GM18502 (cell line): ENCODE measurements at regions not wholly inside any gene's neighbourhood (a gene's known extent, or its start where the extent isn't known, plus 50 kb on each side); places are given as distances from the start of the nearest gene placed in this dataset.

Experiments used
- ATAC-seq: cut with Tn5 transposase; IDR thresholded peaks from one replicate; pipeline ENCODE4 v1.9.1; 2021; ENCODE audit warnings: mild to moderate bottlenecking; ENCODE audit not compliant: unreplicated experiment, poor library complexity

DNA sequence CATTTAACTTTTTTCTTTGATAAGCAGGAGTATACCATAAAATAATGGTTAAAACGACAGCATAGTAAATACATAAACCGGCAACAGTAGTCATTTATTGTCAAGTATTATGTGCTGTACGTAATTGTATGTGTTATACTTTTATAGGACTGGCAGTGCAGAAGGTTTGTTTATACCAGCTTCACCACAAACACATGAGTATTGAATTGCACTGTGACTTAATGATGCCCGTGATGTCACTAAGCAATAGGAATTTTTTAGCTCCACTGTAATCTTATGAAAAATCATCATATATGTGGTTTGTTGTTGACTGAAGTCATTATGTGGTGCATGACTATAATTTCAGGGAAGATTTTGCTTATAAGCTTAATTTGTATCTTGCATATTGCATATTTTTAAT lies 424.6 kb downstream of the PABPC4L start:
- no peak for ATAC-seq

DNA sequence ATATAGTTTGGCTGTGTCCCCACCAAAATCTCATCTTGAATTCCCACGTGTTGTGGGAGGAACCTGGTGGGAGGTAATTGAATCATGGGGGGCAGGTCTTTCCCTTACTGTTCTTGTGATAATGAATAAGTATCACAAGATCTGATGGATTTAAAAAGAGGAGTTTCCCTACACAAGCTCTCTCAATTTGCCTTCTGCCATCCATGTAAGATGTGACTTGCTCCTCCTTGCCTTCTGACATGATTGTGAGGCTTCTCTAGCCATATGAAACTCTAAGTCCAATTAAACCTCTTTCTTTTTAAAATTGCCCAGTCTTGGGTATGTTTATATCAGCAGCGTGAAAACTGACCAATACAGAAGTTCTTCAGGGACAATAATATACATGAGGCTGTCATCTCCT lies 425.1 kb downstream of the PABPC4L start:
- no peak for ATAC-seq

DNA sequence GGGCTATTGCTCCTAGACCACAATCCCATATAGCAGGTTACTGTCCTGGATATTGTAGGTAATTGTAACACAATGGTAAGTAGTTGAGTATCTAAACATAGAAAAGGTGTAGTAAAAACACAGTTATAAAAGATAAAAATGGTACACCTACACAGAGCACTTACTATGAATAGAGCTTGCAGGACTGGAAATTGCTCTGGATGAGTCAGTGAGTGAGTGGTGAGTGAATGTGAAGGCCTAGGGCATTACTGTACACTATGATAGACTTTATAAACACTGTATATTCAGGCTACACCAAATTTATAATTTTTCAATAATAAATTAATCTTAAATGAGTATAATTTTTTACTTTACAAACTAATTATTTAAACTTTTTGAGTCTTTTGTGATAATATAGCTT lies 425.7 kb downstream of the PABPC4L start:
- ATAC-seq, result no peak

DNA sequence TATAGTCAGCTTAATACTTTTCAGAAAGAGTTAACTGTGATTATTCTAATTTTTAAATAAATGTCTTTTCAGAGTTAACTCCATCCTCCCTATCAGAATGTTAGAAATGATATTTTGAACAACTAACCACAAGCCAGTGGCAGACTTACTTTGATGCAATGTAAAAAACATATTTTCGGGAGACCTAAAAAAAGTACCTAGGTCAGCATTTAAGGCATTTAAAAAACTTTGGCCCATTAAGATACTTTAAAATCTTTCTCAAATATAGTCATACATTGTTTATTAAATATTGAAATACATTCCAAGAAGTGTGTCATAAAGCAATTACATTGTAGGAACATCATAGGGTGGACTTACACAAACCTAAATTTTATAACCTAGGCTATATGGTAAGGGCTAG lies 426.1 kb downstream of the PABPC4L start:
- ATAC-seq, result no peak

DNA sequence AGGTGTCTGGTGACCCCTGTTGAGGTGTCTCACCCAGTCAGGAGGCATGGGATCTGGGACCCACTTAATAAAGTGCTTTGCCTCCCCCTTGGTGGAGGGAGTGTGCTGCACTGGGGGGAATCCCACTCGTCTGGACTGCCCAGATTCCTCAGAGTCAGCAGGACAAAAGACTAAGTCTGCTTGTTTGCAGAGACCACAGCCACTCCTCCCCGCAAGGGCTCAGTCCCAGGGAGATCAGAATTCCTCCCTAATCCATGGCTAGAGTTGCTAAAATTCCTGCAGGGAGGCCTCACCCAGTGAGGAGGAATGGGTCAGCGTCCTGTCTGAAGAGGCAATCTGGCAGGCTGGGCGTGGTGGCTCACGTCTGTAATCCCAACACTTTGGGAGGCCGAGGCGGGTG lies 442.2 kb downstream of the PABPC4L start:
- ATAC-seq, result no peak

DNA sequence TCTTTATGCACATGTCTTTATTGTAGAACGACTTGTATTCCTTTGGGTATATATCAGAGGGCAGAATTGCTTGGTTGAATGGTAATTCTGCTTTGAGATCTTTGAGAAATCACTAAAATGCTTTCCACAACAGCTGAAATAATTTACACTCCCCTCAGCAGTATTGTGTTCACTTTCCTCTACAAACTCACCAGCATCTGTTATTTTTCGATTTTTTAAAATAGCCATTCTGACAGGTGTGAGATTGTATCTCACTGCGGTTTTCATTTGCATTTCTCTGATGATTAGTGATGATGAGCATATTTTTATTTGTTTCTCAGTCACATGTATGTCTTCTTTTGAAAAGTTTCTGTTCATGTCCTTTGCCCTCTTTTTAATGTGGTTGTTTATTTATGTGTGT lies 459.8 kb downstream of the PABPC4L start:
- no peak for ATAC-seq

DNA sequence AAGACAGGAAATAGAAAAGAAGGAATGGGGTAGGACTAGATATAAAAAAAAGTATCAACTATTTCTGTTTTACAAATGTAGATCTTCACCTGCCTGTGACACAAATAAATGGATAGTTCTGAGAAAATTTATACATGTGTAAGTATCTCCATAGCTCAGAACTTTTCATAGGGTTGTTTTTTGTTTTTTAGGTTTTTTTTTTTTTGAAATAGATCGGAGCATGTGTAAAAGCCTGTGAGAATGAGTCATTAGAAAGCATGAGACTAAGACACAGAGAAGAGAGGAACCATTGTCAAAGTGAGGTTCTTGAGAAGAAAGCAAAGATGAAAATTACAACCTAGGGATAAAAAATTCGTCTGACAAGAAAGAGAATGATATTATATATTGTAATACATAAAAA lies 481.6 kb downstream of the PABPC4L start:
- no peak for ATAC-seq

DNA sequence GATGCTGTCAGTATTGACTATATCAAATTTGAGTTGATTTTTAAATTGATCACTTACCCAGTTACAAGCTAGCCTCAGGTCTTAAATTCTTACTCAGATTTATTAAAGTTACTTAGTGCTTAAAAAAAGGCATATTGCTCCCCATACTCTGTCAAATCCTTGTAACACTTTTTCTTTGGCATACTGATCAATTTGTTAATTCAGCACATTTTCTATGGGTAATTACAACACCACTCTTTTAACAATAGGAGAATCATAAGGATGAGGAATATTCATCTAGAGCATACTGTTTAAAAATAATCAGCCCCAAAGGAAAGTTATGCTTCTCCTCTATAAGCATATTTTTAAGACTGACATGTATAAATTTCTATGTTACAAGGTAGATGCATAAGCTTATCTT lies 482.5 kb downstream of the PABPC4L start:
- ATAC-seq, result no peak

DNA sequence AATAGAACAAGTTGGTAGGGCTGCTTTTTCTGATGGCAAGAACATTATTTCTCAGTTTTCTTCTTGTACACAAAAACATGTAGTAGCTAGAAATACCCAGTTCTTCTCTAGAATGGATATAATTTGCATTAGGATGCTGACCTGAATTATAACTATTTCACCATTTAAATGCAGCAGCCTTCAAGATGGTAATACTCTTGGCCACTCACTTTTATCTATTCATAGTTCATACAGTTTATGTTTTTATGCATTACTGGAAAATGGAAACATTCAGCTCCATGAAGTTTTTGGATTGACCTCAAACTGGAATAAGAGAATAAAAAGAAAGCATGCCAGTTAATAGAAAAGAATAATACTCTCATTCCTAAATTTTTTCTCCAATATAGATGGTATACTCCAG lies 487.4 kb downstream of the PABPC4L start:
- ATAC-seq, result no peak

DNA sequence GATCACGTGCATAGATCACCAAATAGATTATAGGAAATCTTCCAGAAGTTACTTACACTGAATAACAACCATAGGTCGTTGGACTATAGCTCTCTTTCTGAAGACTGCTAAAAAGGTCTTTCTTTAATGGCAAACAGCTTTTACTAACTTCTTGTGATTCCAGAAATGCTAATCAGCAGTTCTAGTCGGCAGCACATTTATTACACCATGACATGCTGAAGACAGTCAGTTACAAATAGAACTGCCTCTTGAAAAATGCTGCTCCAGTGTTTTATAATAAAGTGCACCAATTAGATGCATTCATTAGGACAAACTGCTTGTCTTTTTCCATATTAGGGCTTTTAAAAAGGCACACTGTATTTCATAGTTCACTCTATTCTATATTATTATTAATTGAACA lies 488.2 kb downstream of the PABPC4L start:
- no peak for ATAC-seq

DNA sequence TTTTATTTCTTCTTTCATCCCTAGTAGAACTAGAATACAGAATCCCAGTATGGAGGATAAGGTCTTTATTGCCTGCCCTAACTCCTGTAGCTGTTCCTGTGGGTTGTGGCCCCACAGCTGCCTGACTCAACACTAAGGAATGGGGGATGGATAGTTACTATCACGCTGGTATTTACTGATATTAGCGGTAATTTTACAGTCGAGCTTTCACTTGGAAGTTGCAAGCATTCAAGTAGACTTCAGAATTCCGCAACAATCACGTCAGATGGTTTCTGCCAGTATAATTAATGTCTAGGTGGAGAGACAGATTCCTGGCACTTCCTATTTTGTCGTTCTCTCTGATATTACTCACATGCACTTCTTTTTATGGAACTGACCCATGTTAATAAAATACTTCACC lies 489.8 kb downstream of the PABPC4L start:
- no peak for ATAC-seq

DNA sequence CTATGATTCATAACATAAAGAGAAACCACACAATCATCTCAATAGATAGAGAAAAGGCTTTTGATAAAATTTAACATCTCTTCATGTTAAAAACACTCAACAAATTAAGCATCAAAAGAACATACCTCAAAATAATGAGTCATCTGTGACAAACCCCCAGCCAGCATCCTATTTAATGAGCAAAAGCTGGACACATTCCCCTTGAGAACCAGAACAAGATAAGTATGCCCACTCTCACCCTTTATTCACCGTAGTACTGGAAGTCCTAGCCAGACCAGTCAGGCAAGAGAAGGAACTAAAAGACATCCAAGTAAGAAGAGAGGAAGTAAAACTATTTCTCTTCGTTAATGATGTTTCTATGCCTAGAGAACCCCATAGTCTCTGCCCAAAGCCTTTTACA lies 507.2 kb downstream of the PABPC4L start:
- ATAC-seq, result no peak

DNA sequence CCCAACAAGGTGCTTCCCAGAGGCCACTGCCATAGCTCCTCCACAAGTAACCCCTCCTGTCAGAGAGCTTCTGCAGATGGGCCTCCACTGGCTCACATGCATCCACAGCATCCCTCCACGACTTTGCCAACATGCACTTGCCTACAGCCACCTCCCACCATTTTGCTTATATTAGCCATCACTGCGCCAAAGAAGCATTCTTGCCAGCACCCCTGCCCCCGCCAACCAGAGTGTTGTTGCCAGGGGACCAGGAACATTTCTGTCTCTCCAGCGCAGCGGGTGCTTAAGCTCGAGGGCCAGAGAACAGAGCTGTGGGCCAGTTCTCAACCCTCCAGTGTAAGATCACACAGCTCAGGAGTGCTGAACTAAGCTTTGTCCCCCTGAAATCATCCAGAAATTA lies 517.6 kb downstream of the PABPC4L start:
- ATAC-seq, result no peak

DNA sequence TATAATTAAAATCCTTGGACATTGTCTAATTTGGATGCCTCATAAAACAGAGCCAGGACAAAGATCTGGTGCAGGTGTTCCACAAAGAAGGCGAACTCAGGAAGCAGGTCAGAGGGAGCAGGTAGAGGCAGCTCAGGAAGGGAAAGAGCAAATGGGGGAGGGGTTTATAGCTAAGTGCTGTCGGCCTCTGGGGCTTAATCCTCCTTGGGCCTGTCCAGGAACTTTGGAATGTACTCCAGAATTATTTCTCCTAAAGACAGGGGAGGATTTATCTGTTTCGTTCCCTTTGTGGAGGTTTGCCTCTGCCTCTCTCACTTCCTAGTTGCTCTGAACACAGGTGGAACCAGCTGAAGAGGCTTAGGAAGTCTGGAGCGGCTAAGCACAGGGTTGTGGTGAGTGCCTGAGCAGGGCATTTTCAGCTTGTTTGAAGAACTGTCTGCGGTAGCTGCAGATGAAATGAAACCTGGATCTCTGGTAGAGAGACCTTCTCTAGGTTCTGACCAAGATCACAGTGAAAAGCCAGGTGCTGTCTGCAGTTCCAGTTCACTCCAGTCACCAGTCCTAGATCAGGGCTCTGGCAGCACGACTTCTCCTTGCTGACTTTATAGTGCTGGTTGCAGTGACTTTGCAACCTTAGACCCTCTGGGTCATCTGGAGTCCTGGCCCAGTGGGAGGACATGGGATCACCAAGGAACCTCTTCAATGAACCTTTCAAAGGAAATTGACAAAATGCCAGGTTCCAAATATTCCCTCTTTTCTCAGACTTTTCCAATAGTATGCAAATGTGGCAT lies 519.2 kb downstream of the PCDH10 start:
- no peak for ATAC-seq

DNA sequence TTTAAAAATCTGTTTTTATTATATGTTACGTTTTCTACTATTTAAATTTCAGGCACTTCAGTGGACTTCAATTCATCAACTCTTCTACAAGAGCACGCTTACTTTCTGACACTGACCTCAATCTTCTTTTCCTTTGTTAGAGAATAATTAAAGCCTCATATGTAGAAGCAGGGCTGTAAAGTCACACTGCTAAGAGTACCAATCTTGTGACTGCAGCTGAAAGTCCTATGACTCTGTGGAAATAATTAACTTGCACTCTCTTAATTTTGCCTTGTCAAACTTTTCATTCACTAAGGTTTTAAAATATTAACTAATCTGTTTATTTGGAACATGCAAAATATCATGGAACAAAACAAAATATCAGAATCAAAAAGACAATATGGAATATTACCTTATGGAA lies 498.1 kb downstream of the PCDH10 start:
- no peak for ATAC-seq

DNA sequence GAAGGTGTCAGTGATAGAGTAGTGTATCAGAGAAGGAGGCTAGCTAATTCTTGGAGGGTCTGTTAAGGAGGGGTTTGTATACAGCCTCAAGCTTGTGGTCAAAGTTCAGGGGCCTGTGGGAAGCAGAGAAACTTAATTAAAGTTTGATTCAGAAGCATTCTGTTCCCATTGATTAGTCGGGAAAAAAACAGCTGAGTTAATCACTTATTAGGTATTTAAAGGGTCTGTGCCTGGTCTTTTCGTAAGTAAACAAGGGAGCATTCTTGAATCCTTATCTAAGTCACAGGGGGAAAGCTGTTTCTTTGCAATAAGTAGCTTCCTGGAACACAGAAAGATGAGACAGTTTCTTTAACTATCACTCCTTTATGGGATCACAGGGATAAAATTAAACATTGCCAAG lies 492.1 kb downstream of the PCDH10 start:
- no peak for ATAC-seq

DNA sequence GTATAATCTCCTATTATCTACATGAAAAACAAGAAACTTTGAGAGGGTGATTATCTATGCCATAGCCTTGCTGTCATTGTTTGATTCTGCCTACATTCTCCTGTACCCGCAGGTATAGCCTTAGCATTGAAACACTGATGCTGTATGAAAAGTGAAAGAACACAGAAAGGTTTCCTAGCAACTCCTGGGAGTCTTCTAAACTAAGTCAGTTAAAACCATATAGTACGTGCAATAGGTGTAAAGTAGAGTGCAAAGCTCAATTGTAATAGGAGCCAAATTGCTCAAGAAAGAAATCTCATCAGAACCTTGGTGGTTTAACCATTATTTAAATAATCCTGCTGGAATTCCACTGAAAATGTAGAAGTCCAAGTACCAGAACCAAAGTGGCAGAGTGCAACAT lies 489.7 kb downstream of the PCDH10 start:
- ATAC-seq, result no peak

DNA sequence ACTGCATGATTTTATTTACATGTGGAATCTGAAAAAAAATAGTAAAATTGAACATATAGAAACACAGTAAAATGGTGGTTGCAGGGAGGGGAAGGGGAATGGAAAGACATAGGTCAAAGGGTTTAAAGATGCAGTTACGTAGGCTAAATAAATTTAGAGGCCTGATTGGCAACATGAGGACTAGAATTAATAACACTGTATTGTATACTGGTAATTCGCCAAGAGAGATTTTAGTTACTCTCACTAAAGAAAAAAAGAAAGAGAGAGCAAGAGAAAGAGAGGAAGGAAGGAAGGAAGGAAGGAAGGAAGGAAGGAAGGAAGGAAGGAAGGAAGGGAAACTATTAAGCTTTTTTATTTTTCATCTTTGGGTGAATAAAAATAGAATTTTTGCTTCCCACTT lies 488.1 kb downstream of the PCDH10 start:
- ATAC-seq, result no peak

DNA sequence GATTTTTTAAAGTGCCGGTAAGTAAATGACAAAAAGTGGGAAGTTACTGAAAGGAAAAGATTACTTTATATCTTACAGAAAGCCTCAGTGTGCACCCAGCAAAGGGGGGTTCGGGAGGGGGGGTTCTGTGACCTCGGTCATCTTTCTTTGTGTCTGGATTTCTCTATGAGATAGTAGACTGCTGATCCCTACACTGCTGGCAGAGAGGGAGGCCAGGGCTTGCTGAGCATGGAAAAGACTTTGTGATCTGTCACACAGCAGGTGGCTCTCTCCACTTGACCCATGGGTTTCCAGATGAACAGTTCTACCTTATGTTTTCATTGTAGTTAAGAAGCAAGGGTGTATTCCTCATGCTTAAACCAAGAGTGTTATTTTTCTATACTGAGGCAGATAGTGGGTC lies 475.6 kb downstream of the PCDH10 start:
- no peak for ATAC-seq

DNA sequence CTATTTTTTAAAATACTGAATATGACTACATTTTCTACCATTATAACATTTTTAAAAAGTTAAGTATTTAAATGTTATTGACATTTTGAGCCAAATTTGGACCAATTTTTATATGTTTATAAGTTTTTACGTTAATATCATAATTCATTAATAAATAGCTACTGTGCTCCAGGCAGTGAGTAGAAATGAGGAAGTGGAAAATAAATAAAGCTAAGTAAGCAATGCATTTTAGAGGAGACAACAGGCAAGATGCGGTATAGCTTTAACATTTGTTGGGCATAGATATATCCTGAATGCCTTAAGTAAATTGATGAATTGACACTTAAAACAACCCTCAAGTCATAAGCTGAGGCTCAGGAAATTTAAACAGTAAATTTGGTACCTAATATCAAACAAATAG lies 474.8 kb downstream of the PCDH10 start:
- ATAC-seq, result no peak

DNA sequence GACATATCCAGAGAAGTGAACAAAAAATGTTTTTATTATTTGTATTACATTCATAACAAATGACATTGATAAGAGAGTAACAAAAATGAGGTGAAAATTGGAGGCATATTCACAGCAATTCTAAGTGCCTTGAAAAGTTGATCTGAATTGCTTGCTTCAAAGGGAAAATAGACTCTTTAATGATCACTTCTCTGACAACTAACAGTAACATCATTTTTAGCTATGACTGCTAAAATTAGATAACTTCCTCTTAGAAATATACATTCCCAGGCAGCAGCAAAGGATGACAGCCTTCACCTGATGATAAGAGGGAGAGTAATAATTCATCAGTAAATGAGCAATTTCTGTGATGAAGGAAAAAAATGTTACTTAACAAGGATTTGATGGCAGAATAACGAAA lies 472.5 kb downstream of the PCDH10 start:
- ATAC-seq, result no peak

DNA sequence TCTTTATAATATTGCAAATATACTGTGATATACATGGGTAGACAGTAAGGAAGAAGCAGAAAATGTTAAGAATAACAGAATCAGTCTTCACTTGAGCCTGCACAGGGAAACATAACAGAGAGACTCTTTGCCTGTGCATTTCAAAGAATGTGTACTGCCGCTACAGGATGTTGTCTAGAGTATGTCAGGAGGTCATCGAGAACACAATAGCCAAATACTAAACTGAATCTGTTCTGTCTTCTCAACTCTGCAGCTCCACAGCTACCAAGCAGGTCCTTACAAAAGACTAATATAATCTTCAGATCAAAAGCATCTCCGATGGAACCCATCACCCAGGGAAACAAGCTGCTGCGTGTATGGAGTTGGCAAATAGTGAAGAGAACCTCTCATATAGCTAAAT lies 471.5 kb downstream of the PCDH10 start:
- no peak for ATAC-seq

DNA sequence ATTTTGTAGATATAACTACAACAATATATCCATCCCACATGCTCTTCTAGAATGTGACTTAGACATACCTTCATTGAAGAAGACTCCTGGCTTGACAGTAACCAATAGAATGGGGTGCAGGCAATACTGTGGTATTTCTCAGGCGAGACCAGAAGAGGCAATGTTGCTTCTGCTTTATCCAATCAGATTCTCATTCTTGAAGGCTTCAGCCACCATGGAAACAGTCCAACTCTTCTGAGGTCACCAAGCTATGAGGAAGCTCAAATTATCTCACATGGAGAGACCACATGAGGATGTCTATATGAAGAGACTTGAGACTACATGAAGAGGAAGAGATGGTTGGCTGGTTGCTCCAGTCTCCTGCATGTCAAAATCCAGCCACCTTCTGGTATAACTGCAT lies 469.9 kb downstream of the PCDH10 start:
- no peak for ATAC-seq
